ENCODE measurements at regions not wholly inside any gene's neighbourhood (a gene's known extent, or its start where the extent isn't known, plus 50 kb on each side); places are given as distances from the start of the nearest gene placed in this dataset.

DNA sequence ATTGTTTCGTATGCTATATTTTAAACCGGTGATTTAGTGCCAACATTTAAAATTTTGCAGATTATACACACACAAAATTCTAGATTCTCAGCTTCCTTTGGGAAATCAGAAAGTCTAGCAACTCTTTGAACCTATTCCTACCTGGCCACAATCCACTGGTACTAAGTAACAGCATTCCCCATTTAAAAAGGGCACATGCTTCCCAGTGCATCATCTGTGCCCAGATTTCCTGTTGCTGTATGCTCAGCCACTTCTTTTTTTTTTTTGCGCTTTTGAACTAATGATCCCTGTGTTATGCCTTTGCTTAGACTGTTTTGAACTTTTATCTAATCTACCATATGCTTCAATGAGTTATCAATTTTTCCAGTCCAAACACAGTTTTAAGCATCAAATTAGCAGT is 548.4 kb downstream of the PLPP3 start:
- TF ChIP-seq, protein P1, sequence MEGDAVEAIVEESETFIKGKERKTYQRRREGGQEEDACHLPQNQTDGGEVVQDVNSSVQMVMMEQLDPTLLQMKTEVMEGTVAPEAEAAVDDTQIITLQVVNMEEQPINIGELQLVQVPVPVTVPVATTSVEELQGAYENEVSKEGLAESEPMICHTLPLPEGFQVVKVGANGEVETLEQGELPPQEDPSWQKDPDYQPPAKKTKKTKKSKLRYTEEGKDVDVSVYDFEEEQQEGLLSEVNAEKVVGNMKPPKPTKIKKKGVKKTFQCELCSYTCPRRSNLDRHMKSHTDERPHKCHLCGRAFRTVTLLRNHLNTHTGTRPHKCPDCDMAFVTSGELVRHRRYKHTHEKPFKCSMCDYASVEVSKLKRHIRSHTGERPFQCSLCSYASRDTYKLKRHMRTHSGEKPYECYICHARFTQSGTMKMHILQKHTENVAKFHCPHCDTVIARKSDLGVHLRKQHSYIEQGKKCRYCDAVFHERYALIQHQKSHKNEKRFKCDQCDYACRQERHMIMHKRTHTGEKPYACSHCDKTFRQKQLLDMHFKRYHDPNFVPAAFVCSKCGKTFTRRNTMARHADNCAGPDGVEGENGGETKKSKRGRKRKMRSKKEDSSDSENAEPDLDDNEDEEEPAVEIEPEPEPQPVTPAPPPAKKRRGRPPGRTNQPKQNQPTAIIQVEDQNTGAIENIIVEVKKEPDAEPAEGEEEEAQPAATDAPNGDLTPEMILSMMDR (IDR thresholded peaks at IDR 0.05 in 8 of 11, conservative IDR thresholded peaks at IDR 0.05 in 3 of 11), result no peak
- TF ChIP-seq POLR2A (IDR thresholded peaks at IDR 0.05), result no peak
